ENCODE measurements at regions not wholly inside any gene's neighbourhood (a gene's known extent, or its start where the extent isn't known, plus 50 kb on each side); places are given as distances from the start of the nearest gene placed in this dataset.

- TF ChIP-seq CTCF (tag by site-specific recombination; IDR thresholded peaks at IDR 0.05), result no peak
- no peak for TF ChIP-seq ZNF350 (tag by site-specific recombination; IDR thresholded peaks at IDR 0.05)
- no peak for TF ChIP-seq ZNF501 (tag by site-specific recombination; IDR thresholded peaks at IDR 0.05)
- TF ChIP-seq ATF2 (tag by site-specific recombination; IDR thresholded peaks at IDR 0.05; ENCODE audit: low read depth), result no peak
Observed at GRCh38 chr5:72681781-72682180, 134.7 kb upstream of the TNPO1 start.

All from HEK293 (cell line).